Fibroblast of lung (primary cell): ENCODE measurements at regions not wholly inside any gene's neighbourhood (a gene's known extent, or its start where the extent isn't known, plus 50 kb on each side); places are given as distances from the start of the nearest gene placed in this dataset.

Source experiments
- CTCF ChIP-seq, 2 donors: IDR thresholded peaks in 1 of 2; conservative IDR thresholded peaks in 1 of 2; 1 replicate in 1 of 2; 2 replicates in 1 of 2; pipeline ENCODE4 v1.5.1; 2011 to 2012; ENCODE audit warnings: low read length in 2 of 2, control low read depth in 1 of 2, inconsistent platforms in 1 of 2, low read depth in 1 of 2, mild to moderate bottlenecking in 1 of 2
- EZH2 ChIP-seq: IDR thresholded peaks from 2 replicates; pipeline ENCODE4 v1.5.1; 2012; ENCODE audit warnings: low read length, control low read depth, mild to moderate bottlenecking; ENCODE audit errors: missing control alignments

- TF ChIP-seq CTCF (conservative IDR thresholded peaks at IDR 0.05 in 1 of 2, IDR thresholded peaks at IDR 0.05 in 1 of 2; ENCODE audit: low read depth in 1 of 2, low read length in 2 of 2), result no peak
- TF ChIP-seq EZH2, result no peak
These were observed 549.9 kb downstream of the IRX1 start for GRCh38 chr5:4145511-4145910.
